AG04450 (cell line): ENCODE measurements at regions not wholly inside any gene's neighbourhood (a gene's known extent, or its start where the extent isn't known, plus 50 kb on each side); places are given as distances from the start of the nearest gene placed in this dataset.

Source experiments
- CTCF ChIA-PET: fragments of 300-600, 350-600 bp; formaldehyde crosslinking; extraction: SDS; loops from one replicate; lab custom pipeline; 2022; ENCODE audit warnings: antibody characterized with exemption, inconsistent platforms; lab: Charles Lee
- POLR2A ChIA-PET: fragments of 350-600 bp; formaldehyde crosslinking; extraction: SDS; loops from one replicate; lab custom pipeline; 2021; ENCODE audit warnings: antibody characterized with exemption, inconsistent platforms; lab: Yijun Ruan, JAX
- DNase-seq: peaks from one replicate; pipeline ENCODE4 v3.0.0-alpha.2; 2011; ENCODE audit warnings: low read depth, low spot score
- H3K27ac ChIP-seq: one replicate; pipeline ENCODE4 v1.5.1; 2012; ENCODE audit warnings: low read depth, low read length, control low read depth
- H3K27me3 ChIP-seq: one replicate; pipeline ENCODE4 v1.6.0; 2012; ENCODE audit warnings: low read length; ENCODE audit not compliant: control insufficient read depth, insufficient read depth
- H3K4me3 ChIP-seq: 2 replicates; pipeline ENCODE4 v1.5.1; 2011; ENCODE audit warnings: mild to moderate bottlenecking, low read depth, low read length, control low read depth
- H3K9me3 ChIP-seq: 2 replicates; pipeline ENCODE4 v1.5.1; 2012; ENCODE audit warnings: low read length; ENCODE audit not compliant: control insufficient read depth, insufficient read depth
- TF ChIP-seq, protein P1 (sequence below): IDR thresholded peaks from 2 replicates; pipeline ENCODE4 v1.5.1; 2011; ENCODE audit warnings: low read depth, low read length, control low read depth, inconsistent platforms

DNA sequence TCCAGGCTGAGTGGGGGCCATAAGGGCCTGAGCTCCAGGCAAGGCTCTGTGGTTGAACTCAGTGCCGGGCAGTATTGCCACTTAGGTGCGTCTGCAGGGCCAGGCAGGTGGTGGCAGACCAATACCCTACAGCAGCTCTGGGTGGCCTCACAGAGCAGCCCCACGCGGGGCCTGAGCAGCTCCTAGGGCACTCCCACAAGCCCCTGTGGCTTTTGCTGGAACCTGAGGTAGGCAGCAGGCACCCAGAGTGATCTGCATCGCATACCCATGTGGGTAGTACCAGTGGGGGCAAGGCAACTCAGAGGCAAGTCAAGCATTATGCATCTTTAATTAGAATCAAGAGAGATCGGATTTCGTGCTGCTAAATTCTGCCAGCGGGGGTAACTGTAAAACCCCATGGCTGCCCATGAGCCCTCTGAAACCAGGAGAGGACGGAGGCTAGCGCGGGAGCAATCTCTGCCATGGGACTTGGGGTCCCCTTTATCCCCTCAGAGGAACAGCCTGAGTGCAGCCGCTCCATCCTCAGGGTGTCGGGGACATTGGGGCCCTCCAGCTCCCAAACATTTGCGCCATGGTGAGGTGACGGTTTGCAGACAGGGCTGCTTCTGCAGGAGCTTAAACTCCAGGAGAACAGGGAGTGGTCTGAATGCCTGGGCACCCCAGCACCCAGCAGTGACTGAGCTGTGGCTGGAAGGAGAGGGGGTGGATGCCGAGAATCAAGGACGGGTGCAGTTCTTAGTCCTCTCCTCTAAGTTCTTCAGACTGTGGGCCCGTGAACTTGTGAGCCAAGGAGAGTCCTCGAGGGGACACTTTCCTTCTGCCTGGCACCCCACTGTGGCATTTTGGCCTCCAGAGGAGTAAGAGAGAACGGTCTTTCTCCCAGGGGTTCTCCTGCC is 62.4 kb upstream of the PCSK6 start:
- TF ChIP-seq, protein P1, sequence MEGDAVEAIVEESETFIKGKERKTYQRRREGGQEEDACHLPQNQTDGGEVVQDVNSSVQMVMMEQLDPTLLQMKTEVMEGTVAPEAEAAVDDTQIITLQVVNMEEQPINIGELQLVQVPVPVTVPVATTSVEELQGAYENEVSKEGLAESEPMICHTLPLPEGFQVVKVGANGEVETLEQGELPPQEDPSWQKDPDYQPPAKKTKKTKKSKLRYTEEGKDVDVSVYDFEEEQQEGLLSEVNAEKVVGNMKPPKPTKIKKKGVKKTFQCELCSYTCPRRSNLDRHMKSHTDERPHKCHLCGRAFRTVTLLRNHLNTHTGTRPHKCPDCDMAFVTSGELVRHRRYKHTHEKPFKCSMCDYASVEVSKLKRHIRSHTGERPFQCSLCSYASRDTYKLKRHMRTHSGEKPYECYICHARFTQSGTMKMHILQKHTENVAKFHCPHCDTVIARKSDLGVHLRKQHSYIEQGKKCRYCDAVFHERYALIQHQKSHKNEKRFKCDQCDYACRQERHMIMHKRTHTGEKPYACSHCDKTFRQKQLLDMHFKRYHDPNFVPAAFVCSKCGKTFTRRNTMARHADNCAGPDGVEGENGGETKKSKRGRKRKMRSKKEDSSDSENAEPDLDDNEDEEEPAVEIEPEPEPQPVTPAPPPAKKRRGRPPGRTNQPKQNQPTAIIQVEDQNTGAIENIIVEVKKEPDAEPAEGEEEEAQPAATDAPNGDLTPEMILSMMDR: no peak
- CTCF ChIA-PET: no interaction called here
- DNase-seq: no peak
- no peak overlapping the region for H3K4me3 ChIP-seq
- POLR2A ChIA-PET: no interaction called here
- no peaks in the 10 kb centered on the region; the same call in 1 of the 2 replicates for H3K9me3 ChIP-seq
- H3K27me3 ChIP-seq: no peaks in the 10 kb centered on the region
- no peak overlapping the region for H3K27ac ChIP-seq

GRCh38 chr15:101550124-101550523 is 60.6 kb upstream of the PCSK6 start:
- CTCF ChIA-PET: no interaction called here
- TF ChIP-seq, protein P1: no peak
- Histone ChIP-seq H3K27me3 (no peaks in the 10 kb centered on the region), H3K27ac (no peak overlapping the region), H3K9me3 (no peaks in the 10 kb centered on the region; the same call in 1 of the 2 replicates), H3K4me3 (no peak overlapping the region)
- no peak for DNase-seq
- POLR2A ChIA-PET: no interaction called here

DNA sequence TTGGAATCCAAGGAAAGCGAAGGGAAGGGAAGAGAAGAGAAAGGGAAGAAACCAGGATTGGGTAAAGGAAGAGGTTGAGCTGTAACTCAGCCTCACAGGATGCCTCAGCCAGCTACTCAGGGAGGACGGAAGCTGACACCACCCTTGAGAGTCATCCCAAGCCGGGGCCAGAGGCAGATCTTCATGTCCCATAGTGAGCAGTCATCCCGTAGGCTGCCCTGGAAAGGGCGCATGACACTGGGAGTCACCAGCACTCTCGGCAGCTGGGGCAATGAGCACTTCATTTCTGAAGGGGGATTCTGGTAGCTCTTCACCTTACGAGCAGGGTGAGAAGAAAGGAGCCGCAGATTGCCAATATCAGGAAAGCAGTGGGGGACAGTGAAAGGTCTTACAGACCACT is 60.1 kb upstream of the PCSK6 start:
- H3K27ac ChIP-seq: no peak overlapping the region
- TF ChIP-seq, protein P1: no peak
- ChIA-PET CTCF (no interaction called here), POLR2A (no interaction called here)
- no peak overlapping the region for H3K4me3 ChIP-seq
- no peak for DNase-seq
- H3K9me3 ChIP-seq: no peaks in the 10 kb centered on the region; the same call in 1 of the 2 replicates
- no peaks in the 10 kb centered on the region for H3K27me3 ChIP-seq

DNA sequence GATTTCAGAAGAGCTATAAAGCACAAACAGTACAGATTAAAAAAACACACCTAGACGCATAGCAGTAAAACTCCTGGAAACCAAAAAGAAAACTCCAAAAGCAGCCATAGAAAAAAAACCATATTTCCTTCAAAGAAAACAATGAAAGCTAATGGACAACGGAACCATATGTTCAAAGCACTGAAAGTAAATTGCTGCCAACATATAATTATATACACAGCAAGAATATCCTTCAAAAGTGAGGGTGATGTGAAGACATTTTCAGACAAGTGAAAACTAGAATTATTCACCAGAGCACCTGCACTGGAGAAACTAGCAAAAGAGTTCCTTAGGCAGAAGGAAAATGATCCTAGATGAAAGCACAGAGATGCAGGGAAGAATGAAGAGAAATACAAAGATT is 58.2 kb upstream of the PCSK6 start:
- ChIA-PET POLR2A (no interaction called here), CTCF (no interaction called here)
- Histone ChIP-seq H3K4me3 (no peak overlapping the region), H3K27ac (no peak overlapping the region), H3K27me3 (no peaks in the 10 kb centered on the region), H3K9me3 (peaks cover 5% of the 10 kb centered on the region; the same call in 1 of the 2 replicates)
- TF ChIP-seq, protein P1: no peak
- DNase-seq: no peak
